GM06990 (cell line): ENCODE measurements at regions not wholly inside any gene's neighbourhood (a gene's known extent, or its start where the extent isn't known, plus 50 kb on each side); places are given as distances from the start of the nearest gene placed in this dataset.

Experiments used
- DNase-seq: peaks from one replicate; pipeline ENCODE4 v3.0.0-alpha.2; 2011; ENCODE audit not compliant: insufficient read length; ENCODE audit errors: extremely low read depth
- H3K27me3 ChIP-seq: replicated peaks from 2 replicates; pipeline ENCODE4 v1.6.0; 2011; ENCODE audit warnings: low read length; ENCODE audit not compliant: control insufficient read depth, insufficient read depth
- H3K36me3 ChIP-seq: 2 replicates; pipeline ENCODE4 v1.5.1; 2011; ENCODE audit warnings: low read length; ENCODE audit not compliant: control insufficient read depth, insufficient read depth
- H3K4me3 ChIP-seq: replicated peaks from 2 replicates; pipeline ENCODE4 v1.5.1; 2011; ENCODE audit warnings: low read depth, mild to moderate bottlenecking, control low read depth, low read length
- TF ChIP-seq, protein P1 (sequence below): IDR thresholded peaks from 2 replicates; pipeline ENCODE4 v1.5.1; 2011; ENCODE audit warnings: low read length, control low read depth, mild to moderate bottlenecking, inconsistent platforms; ENCODE audit not compliant: insufficient read depth, poor library complexity, severe bottlenecking

GRCh38 chr6:168819546-168819945 lies 378.6 kb downstream of the SMOC2 start:
- Histone ChIP-seq H3K4me3 (no peak overlapping the region), H3K36me3 (no peaks in the 10 kb centered on the region), H3K27me3 (no peaks in the 10 kb centered on the region)
- no peak for DNase-seq
- TF ChIP-seq, protein P1, sequence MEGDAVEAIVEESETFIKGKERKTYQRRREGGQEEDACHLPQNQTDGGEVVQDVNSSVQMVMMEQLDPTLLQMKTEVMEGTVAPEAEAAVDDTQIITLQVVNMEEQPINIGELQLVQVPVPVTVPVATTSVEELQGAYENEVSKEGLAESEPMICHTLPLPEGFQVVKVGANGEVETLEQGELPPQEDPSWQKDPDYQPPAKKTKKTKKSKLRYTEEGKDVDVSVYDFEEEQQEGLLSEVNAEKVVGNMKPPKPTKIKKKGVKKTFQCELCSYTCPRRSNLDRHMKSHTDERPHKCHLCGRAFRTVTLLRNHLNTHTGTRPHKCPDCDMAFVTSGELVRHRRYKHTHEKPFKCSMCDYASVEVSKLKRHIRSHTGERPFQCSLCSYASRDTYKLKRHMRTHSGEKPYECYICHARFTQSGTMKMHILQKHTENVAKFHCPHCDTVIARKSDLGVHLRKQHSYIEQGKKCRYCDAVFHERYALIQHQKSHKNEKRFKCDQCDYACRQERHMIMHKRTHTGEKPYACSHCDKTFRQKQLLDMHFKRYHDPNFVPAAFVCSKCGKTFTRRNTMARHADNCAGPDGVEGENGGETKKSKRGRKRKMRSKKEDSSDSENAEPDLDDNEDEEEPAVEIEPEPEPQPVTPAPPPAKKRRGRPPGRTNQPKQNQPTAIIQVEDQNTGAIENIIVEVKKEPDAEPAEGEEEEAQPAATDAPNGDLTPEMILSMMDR = no peak

DNA sequence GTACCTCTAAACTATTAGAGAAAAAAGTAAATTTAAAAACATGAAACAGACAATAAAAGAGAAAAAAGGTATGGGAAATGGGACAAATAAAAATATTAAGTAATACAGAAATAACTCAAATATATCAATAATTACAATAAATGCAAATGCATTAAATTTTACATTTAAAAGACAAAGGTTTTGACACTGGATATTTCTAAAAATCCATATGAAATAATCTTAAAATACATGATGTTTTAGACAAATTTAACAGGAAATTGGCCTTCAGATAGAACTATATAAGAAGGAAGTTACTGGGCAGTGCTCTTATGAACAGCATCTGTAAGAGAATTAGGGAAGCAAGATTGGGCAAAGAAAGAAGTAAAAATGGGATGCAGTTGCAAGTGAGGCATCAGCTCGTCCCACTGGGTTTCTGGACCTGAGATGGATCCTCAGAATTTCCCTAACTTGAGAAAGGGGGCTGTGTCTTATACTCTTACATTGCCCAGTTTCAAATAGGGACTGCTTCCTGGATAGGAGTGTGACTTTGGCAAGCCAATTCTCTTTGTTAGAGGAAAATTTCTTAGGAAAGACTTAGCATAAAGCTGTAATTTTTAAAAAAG lies 376.7 kb downstream of the SMOC2 start:
- H3K36me3 ChIP-seq = no peaks in the 10 kb centered on the region
- DNase-seq = no peak
- no peak overlapping the region for H3K4me3 ChIP-seq
- no peaks in the 10 kb centered on the region for H3K27me3 ChIP-seq
- TF ChIP-seq, protein P1 = no peak

GRCh38 chr6:168815229-168815628 lies 374.2 kb downstream of the SMOC2 start:
- no peaks in the 10 kb centered on the region for H3K36me3 ChIP-seq
- no peak overlapping the region for H3K4me3 ChIP-seq
- TF ChIP-seq, protein P1 = no peak
- DNase-seq = no peak
- no peaks in the 10 kb centered on the region for H3K27me3 ChIP-seq

DNA sequence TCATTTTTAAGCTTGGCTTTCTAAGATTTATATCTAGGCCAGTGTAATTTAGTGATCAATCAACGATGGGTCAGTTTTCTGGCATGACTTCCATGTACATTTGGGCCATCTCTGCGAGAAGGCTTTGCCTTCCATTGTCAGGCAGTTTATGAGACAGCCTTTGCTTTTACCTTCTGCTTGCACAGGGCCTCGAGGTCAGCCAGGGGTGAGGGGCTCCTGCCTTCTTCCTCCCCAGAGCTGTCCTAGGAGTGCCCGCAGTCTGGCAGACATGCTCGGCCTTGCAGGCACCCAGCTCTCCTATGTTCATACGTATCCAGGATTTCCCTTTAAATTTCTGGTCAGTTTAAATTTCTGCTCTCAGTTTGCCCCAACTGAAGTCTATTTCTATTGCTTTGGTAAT lies 367.2 kb downstream of the SMOC2 start:
- H3K4me3 ChIP-seq = no peak overlapping the region
- no peaks in the 10 kb centered on the region for H3K27me3 ChIP-seq
- TF ChIP-seq, protein P1 = no peak

GRCh38 chr6:168804331-168804730 lies 363.3 kb downstream of the SMOC2 start:
- TF ChIP-seq, protein P1 = no peak
- Histone ChIP-seq H3K4me3 (no peak overlapping the region), H3K27me3 (no peaks in the 10 kb centered on the region), H3K36me3 (no peaks in the 10 kb centered on the region)
- no peak for DNase-seq

More for the DNA sequence above, 367.2 kb downstream of the SMOC2 start:
- H3K36me3 ChIP-seq = no peaks in the 10 kb centered on the region
- no peak for DNase-seq

DNA sequence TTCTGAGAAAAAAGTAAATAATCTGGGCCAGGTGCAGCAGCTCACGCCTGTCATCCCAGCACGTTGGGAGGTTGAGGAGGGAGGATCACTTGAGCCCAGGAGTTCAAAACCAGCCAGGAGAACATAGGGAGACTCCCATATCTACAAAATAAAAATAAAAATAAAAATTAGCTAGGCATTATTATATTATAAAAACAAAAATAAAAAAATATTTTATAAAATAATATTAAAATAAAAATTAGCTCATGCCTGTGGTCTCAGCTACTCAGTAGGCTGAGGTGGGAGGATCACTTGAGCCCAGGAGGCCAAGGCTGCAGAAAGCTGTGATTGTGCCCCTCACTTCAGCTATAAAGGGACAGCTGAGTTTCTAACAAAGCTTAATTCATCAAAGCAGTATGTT lies 362.9 kb downstream of the SMOC2 start:
- TF ChIP-seq, protein P1 = no peak
- H3K27me3 ChIP-seq = no peaks in the 10 kb centered on the region
- no peaks in the 10 kb centered on the region for H3K36me3 ChIP-seq
- H3K4me3 ChIP-seq = no peak overlapping the region
- no peak for DNase-seq
